ENCODE measurements at regions not wholly inside any gene's neighbourhood (a gene's known extent, or its start where the extent isn't known, plus 50 kb on each side); places are given as distances from the start of the nearest gene placed in this dataset.

DNA sequence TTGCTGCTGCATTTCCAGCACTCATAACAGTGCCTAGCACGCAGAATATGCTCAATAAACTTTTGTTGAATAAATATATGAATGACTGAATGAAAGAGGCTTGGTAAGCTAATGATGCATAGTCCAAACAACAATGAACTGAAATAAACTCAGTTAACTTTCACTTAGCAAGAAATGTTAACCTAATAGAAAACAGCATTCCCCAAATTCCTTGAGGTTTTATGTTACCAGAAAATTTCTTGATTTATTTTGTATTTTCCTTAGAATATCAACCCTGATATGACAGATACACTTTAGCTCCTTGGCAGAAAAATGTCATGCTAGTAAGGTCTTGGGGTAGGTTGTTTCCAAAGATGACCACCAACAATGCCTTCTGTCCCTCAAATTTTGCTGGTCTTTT lies 217.4 kb downstream of the KCNE4 start:
- no peaks in the 10 kb centered on the region for H3K27me3 ChIP-seq
- DNase-seq = no peak
- no peaks in the 10 kb centered on the region for H3K9me3 ChIP-seq
- H3K36me3 ChIP-seq = no peaks in the 10 kb centered on the region
- WGBS, 3 donors = 47 to 63% (median 61%) methylated on average over 1 of the region's 1 CpG
- H3K27ac ChIP-seq = no peak overlapping the region
- no peak overlapping the region for H3K4me3 ChIP-seq
- TF ChIP-seq POLR2A (IDR thresholded peaks at IDR 0.05) (no peak), CTCF (IDR thresholded peaks at IDR 0.05) (no peak), EP300 (IDR thresholded peaks at IDR 0.05) (no peak)
- H3K4me1 ChIP-seq (ENCODE audit: insufficient read depth) = no peaks in the 10 kb centered on the region
- intact Hi-C loops (cut with DNase I) = no loop called here

DNA sequence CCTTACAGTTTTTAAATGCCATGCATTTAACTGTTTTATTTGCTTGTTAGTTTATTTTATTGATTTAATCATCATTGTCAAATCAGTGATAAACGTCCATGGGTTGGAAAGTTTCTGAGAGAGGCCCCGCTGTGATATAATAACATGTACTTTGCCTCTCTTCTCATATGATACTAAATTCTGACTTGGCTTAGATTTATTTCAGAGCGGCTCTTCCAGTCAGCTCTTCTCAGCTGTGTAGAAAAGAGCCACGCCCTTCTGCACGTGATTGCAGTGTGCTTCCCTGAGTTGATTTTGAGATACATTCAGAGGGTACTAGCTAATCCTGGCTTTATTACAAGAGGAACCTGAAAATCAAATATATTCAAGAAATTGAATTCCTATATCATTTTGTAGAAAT lies 218.6 kb downstream of the KCNE4 start:
- H3K4me1 ChIP-seq (ENCODE audit: insufficient read depth) = no peaks in the 10 kb centered on the region
- no peak overlapping the region for H3K27ac ChIP-seq
- no peaks in the 10 kb centered on the region for H3K36me3 ChIP-seq
- intact Hi-C loops (cut with DNase I) = no loop called here
- TF ChIP-seq CTCF (IDR thresholded peaks at IDR 0.05) (no peak), POLR2A (IDR thresholded peaks at IDR 0.05) (no peak), EP300 (IDR thresholded peaks at IDR 0.05) (no peak)
- H3K9me3 ChIP-seq = no peaks in the 10 kb centered on the region
- H3K27me3 ChIP-seq = no peaks in the 10 kb centered on the region
- 87 to 94% (median 93%) methylated on average over 5 of the region's 5 CpGs for WGBS, 3 donors
- DNase-seq = no peak
- H3K4me3 ChIP-seq = no peak overlapping the region

DNA sequence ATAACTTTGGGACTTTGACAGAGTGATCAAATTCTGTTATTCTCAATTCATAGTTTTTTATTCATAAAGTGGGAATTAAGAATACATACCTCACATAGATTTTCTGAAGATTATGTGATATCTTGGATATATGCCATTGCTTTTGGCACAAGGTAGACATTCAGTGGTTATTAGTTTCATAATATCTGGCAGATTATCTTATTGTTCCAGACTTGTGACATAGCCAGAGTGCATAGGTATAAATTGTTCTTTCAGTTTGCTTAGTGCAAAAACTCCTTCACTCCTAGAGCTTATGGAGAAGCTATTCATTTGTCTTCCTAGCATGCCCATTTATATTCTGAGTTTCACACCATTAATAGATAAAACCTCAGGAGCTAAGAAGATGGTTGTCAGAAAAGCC lies 222.0 kb downstream of the KCNE4 start:
- no peak overlapping the region for H3K27ac ChIP-seq
- H3K4me1 ChIP-seq (ENCODE audit: insufficient read depth) = no peaks in the 10 kb centered on the region
- H3K4me3 ChIP-seq = no peak overlapping the region
- H3K27me3 ChIP-seq = no peaks in the 10 kb centered on the region
- TF ChIP-seq EP300 (IDR thresholded peaks at IDR 0.05) = no peak
- no peak for TF ChIP-seq CTCF (IDR thresholded peaks at IDR 0.05)
- TF ChIP-seq POLR2A (IDR thresholded peaks at IDR 0.05) = no peak
- no peak for DNase-seq
- no peaks in the 10 kb centered on the region for H3K9me3 ChIP-seq
- intact Hi-C loops (cut with DNase I) = no loop called here
- H3K36me3 ChIP-seq = no peaks in the 10 kb centered on the region

- Histone ChIP-seq H3K27ac (no peak overlapping the region), H3K9me3 (no peaks in the 10 kb centered on the region), H3K4me1 (ENCODE audit: insufficient read depth) (no peaks in the 10 kb centered on the region), H3K4me3 (no peak overlapping the region), H3K36me3 (no peaks in the 10 kb centered on the region), H3K27me3 (no peaks in the 10 kb centered on the region)
- intact Hi-C loops (cut with DNase I) = no loop called here
- TF ChIP-seq CTCF (IDR thresholded peaks at IDR 0.05) (no peak), POLR2A (IDR thresholded peaks at IDR 0.05) (no peak), EP300 (IDR thresholded peaks at IDR 0.05) (no peak)
- DNase-seq = no peak
Observed at GRCh38 chr2:223282221-223282620, 230.2 kb downstream of the KCNE4 start.

DNA sequence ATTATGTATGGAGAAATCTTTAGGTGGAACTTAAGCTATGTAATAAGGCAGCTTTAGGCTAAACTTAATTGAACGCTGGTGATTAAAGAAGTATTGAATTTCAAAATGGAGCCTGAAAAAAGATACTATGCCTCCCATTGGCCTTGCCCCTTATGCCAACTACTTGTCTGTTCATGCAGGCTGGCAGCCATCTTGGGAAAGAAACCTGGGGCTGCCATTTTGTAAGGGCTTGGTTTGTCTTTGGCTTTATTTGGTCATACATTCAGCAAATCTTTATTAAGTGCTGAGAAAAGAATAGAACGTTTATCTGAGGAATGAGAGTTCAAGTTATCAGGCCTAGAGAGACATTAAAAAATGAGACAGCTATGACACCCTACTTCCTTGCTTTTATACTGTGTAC lies 231.3 kb downstream of the KCNE4 start:
- no peak for TF ChIP-seq CTCF (IDR thresholded peaks at IDR 0.05)
- no peak for TF ChIP-seq POLR2A (IDR thresholded peaks at IDR 0.05)
- TF ChIP-seq EP300 (IDR thresholded peaks at IDR 0.05) = no peak
- no peaks in the 10 kb centered on the region for H3K36me3 ChIP-seq
- 58 to 59% (median 59%) methylated on average over 2 of the region's 2 CpGs for WGBS, 3 donors
- intact Hi-C loops (cut with DNase I) = no loop called here
- DNase-seq = no peak
- H3K27me3 ChIP-seq = no peaks in the 10 kb centered on the region
- no peaks in the 10 kb centered on the region for H3K9me3 ChIP-seq
- no peak overlapping the region for H3K27ac ChIP-seq
- H3K4me1 ChIP-seq (ENCODE audit: insufficient read depth) = no peaks in the 10 kb centered on the region
- no peak overlapping the region for H3K4me3 ChIP-seq
